ENCODE measurements at regions not wholly inside any gene's neighbourhood (a gene's known extent, or its start where the extent isn't known, plus 50 kb on each side); places are given as distances from the start of the nearest gene placed in this dataset.

- TF ChIP-seq, protein P1, sequence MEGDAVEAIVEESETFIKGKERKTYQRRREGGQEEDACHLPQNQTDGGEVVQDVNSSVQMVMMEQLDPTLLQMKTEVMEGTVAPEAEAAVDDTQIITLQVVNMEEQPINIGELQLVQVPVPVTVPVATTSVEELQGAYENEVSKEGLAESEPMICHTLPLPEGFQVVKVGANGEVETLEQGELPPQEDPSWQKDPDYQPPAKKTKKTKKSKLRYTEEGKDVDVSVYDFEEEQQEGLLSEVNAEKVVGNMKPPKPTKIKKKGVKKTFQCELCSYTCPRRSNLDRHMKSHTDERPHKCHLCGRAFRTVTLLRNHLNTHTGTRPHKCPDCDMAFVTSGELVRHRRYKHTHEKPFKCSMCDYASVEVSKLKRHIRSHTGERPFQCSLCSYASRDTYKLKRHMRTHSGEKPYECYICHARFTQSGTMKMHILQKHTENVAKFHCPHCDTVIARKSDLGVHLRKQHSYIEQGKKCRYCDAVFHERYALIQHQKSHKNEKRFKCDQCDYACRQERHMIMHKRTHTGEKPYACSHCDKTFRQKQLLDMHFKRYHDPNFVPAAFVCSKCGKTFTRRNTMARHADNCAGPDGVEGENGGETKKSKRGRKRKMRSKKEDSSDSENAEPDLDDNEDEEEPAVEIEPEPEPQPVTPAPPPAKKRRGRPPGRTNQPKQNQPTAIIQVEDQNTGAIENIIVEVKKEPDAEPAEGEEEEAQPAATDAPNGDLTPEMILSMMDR (conservative IDR thresholded peaks at IDR 0.05 in 1 of 2, IDR thresholded peaks at IDR 0.05 in 1 of 2; ENCODE audit: low read depth in 1 of 2, low read length in 2 of 2): no peak
- no peak for TF ChIP-seq EZH2 (IDR thresholded peaks at IDR 0.05; ENCODE audit: low read length, missing control alignments)
Measured at GRCh38 chr3:130627882-130628281, 110.9 kb downstream of the COL6A6 start.
